Naive thymus-derived CD4-positive, alpha-beta T cell (primary cell): ENCODE measurements at regions not wholly inside any gene's neighbourhood (a gene's known extent, or its start where the extent isn't known, plus 50 kb on each side); places are given as distances from the start of the nearest gene placed in this dataset.
A peak's percentile ranks its signal among the peaks of the same experiment; 100 is the strongest.

Source experiments
- ATAC-seq: fragments of 150-1000 bp; cut with Tn5 transposase; 2 replicates; pipeline ENCODE4 v1.10.0; 2021; ENCODE audit warnings: mild to moderate bottlenecking, moderate library complexity
- CTCF ChIA-PET: fragments of 350-600 bp; sonication (Branson Sonifier 250); formaldehyde crosslinking; loops from one replicate; lab custom pipeline; 2021; ENCODE audit warnings: antibody characterized with exemption; lab: Charles Lee
- POLR2A ChIA-PET: fragments of 350-600 bp; sonication (Branson Sonifier 250); formaldehyde crosslinking; loops from one replicate; lab custom pipeline; 2021; ENCODE audit warnings: antibody characterized with exemption, inconsistent platforms; lab: Charles Lee
- DNase-seq, 9 donors: peaks; one replicate each; pipeline versions ENCODE4 v3.0.0 to v3.0.0-alpha.2; 2020 to 2022; ENCODE audit warnings: mixed read lengths in 1 of 9
- H3K27ac ChIP-seq: one replicate; pipeline ENCODE4 v1.7.0; 2013; ENCODE audit warnings: mild to moderate bottlenecking, low read depth, low read length, moderate library complexity
- H3K27me3 ChIP-seq, 2 donors: one replicate each; pipeline ENCODE4 v1.7.0; 2013; ENCODE audit warnings: low read length in 2 of 2, mild to moderate bottlenecking in 2 of 2, moderate library complexity in 2 of 2; ENCODE audit not compliant: control insufficient read depth in 2 of 2, insufficient read depth in 2 of 2
- H3K36me3 ChIP-seq, 3 experiments: 1 replicate in 2 of 3; 2 replicates in 1 of 3; pipeline ENCODE4 v1.7.0; 2013; ENCODE audit warnings: low read length in 3 of 3, mild to moderate bottlenecking in 3 of 3, moderate library complexity in 1 of 3; ENCODE audit not compliant: insufficient read depth in 3 of 3, control insufficient read depth in 2 of 3
- H3K4me1 ChIP-seq, 2 donors: one replicate each; pipeline ENCODE4 v1.7.0; 2013; ENCODE audit warnings: low read length in 2 of 2, mild to moderate bottlenecking in 2 of 2, moderate library complexity in 1 of 2; ENCODE audit not compliant: control insufficient read depth in 2 of 2, insufficient read depth in 2 of 2
- H3K4me3 ChIP-seq: 2 replicates; pipeline ENCODE4 v1.7.0; 2013; ENCODE audit warnings: mild to moderate bottlenecking, low read length
- H3K9me3 ChIP-seq, 3 experiments: 1 replicate in 2 of 3; 2 replicates in 1 of 3; pipeline ENCODE4 v1.7.0; 2013; ENCODE audit warnings: low read length in 3 of 3; ENCODE audit not compliant: control insufficient read depth in 2 of 3
- H3K27ac Mint-ChIP-seq, 9 donors: one replicate each; pipeline ENCODE4 v1.8.0; 2020 to 2022; ENCODE audit warnings: mixed read lengths in 9 of 9, mild to moderate bottlenecking in 8 of 9, moderate library complexity in 5 of 9, inconsistent platforms in 2 of 9
- H3K27me3 Mint-ChIP-seq, 5 donors: one replicate each; pipeline ENCODE4 v1.8.0; 2021 to 2022; ENCODE audit warnings: mixed read lengths in 5 of 5, mild to moderate bottlenecking in 1 of 5
- H3K36me3 Mint-ChIP-seq, 5 donors: one replicate each; pipeline ENCODE4 v1.8.0; 2020 to 2022; ENCODE audit warnings: mixed read lengths in 5 of 5, mild to moderate bottlenecking in 3 of 5, inconsistent platforms in 1 of 5
- H3K4me1 Mint-ChIP-seq, 7 donors: one replicate each; pipeline ENCODE4 v1.8.0; 2020 to 2022; ENCODE audit warnings: mixed read lengths in 7 of 7, mild to moderate bottlenecking in 3 of 7, inconsistent platforms in 1 of 7
- H3K4me3 Mint-ChIP-seq, 10 donors: one replicate each; pipeline ENCODE4 v1.8.0; 2020 to 2022; ENCODE audit warnings: mild to moderate bottlenecking in 10 of 10, mixed read lengths in 10 of 10, moderate library complexity in 6 of 10, inconsistent platforms in 2 of 10
- H3K9me3 Mint-ChIP-seq, 11 donors: one replicate each; pipeline ENCODE4 v1.8.0; 2020 to 2022; ENCODE audit warnings: mixed read lengths in 11 of 11, mild to moderate bottlenecking in 4 of 11, inconsistent platforms in 1 of 11, moderate library complexity in 1 of 11
- intact Hi-C, 2 donors: fragments of 100-400 bp; cut with micrococcal nuclease; formaldehyde crosslinking; loops; one replicate each; pipeline ENCODE4 v1.15.1; 2023

DNA sequence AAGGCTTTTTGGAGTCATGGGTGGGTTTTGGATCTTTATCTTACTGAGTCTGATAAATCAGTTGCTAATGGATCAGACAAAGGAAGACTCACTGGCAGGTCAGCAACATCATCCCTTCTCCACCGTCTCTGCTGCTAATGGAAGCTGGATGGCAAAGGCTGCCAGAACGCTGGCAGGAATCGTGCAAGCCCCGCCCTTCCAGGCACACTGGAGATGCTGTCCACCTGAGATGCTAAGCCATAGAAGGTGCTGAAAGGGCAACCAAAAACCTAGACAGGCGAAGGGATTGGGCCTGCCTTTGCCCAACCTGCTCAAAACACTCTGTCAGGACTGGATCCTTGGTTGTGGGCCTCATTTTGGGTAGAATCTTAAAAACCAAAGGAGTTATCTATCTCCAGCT, 139.5 kb upstream of the FSTL4 start:
- DNase-seq: no peak
- H3K4me1 Mint-ChIP-seq: peaks cover 0 to 4% (median 0%) of the 10 kb centered on the region in 7 donors
- H3K27me3 Mint-ChIP-seq: peaks cover 14 to 23% (median 22%) of the 10 kb centered on the region in 5 donors
- ChIA-PET CTCF (no interaction called here), POLR2A (no interaction called here)
- no peak overlapping the region for H3K27ac Mint-ChIP-seq
- ATAC-seq: no peak
- peaks cover 0 to 3% (median 0%) of the 10 kb centered on the region in 11 donors for H3K9me3 Mint-ChIP-seq
- no peaks in the 10 kb centered on the region for H3K36me3 ChIP-seq
- H3K36me3 Mint-ChIP-seq: no peaks in the 10 kb centered on the region
- intact Hi-C loops: no loop called here
- H3K4me3 Mint-ChIP-seq: no peak overlapping the region
- H3K4me3 ChIP-seq: no peak overlapping the region
- H3K27ac ChIP-seq: no peak overlapping the region
- H3K4me1 ChIP-seq: no peaks in the 10 kb centered on the region
- no peaks in the 10 kb centered on the region for H3K9me3 ChIP-seq
- H3K27me3 ChIP-seq: no peaks in the 10 kb centered on the region

GRCh38 chr5:133751421-133751820, 139.1 kb upstream of the FSTL4 start:
- POLR2A ChIA-PET: no interaction called here
- Histone ChIP-seq H3K4me3 (no peak overlapping the region), H3K4me1 (no peaks in the 10 kb centered on the region), H3K36me3 (no peaks in the 10 kb centered on the region), H3K27me3 (no peaks in the 10 kb centered on the region), H3K27ac (no peak overlapping the region), H3K9me3 (no peaks in the 10 kb centered on the region)
- H3K9me3 Mint-ChIP-seq: peaks cover 0 to 3% (median 0%) of the 10 kb centered on the region in 11 donors
- no peaks in the 10 kb centered on the region for H3K36me3 Mint-ChIP-seq
- peaks cover 0 to 4% (median 0%) of the 10 kb centered on the region in 7 donors for H3K4me1 Mint-ChIP-seq
- CTCF ChIA-PET: no interaction called here
- peaks cover 12 to 23% (median 18%) of the 10 kb centered on the region in 5 donors for H3K27me3 Mint-ChIP-seq
- no peak overlapping the region for H3K4me3 Mint-ChIP-seq
- DNase-seq (no peak), ATAC-seq (no peak)
- intact Hi-C loops: no loop called here
- H3K27ac Mint-ChIP-seq: peak overlapping the region in 1 of 9 donors; percentile 13

- peaks cover 0 to 3% (median 0%) of the 10 kb centered on the region in 11 donors for H3K9me3 Mint-ChIP-seq
- no peak overlapping the region for H3K4me3 Mint-ChIP-seq
- Histone ChIP-seq H3K36me3 (no peaks in the 10 kb centered on the region), H3K27ac (no peak overlapping the region), H3K27me3 (no peaks in the 10 kb centered on the region), H3K9me3 (no peaks in the 10 kb centered on the region), H3K4me1 (no peaks in the 10 kb centered on the region), H3K4me3 (no peak overlapping the region)
- POLR2A ChIA-PET: no interaction called here
- ATAC-seq: no peak
- intact Hi-C loops: no loop called here
- peaks cover 0 to 4% (median 0%) of the 10 kb centered on the region in 7 donors for H3K4me1 Mint-ChIP-seq
- H3K36me3 Mint-ChIP-seq: no peaks in the 10 kb centered on the region
- peaks cover 9 to 20% (median 14%) of the 10 kb centered on the region in 5 donors for H3K27me3 Mint-ChIP-seq
- CTCF ChIA-PET: no interaction called here
- DNase-seq: no peak
- H3K27ac Mint-ChIP-seq: no peak overlapping the region
Observed at GRCh38 chr5:133750856-133751255, 138.5 kb upstream of the FSTL4 start.

DNA sequence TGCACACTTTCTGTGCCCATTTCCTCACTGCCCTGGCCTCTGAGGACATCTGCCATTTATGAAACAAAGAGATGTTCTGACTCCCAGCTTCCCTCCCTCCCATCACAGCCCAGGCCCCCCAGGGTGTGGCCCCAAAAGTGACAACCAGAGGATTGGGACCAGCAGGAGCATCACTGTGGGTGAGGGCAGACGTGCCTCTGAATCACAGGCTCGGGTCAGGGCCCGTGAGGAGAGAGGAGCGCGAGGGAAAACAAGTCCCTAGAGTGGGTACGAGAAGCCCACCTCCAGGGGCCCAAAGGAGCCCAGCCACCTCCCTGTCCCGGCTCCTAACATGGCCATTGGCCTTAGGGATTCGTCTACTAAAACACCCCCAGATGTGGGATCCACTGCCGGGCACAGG, 138.0 kb upstream of the FSTL4 start:
- Histone ChIP-seq H3K27ac (no peak overlapping the region), H3K27me3 (no peaks in the 10 kb centered on the region), H3K4me1 (no peaks in the 10 kb centered on the region), H3K4me3 (no peak overlapping the region), H3K36me3 (no peaks in the 10 kb centered on the region), H3K9me3 (no peaks in the 10 kb centered on the region)
- peaks cover 0 to 3% (median 0%) of the 10 kb centered on the region in 11 donors for H3K9me3 Mint-ChIP-seq
- DNase-seq (no peak), ATAC-seq (no peak)
- no peak overlapping the region for H3K4me3 Mint-ChIP-seq
- H3K36me3 Mint-ChIP-seq: no peaks in the 10 kb centered on the region
- intact Hi-C loops: no loop called here
- H3K4me1 Mint-ChIP-seq: peaks cover 0 to 4% (median 0%) of the 10 kb centered on the region in 7 donors
- POLR2A ChIA-PET: no interaction called here
- H3K27me3 Mint-ChIP-seq: peaks cover 4 to 15% (median 9%) of the 10 kb centered on the region in 5 donors
- CTCF ChIA-PET: no interaction called here
- no peak overlapping the region for H3K27ac Mint-ChIP-seq

DNA sequence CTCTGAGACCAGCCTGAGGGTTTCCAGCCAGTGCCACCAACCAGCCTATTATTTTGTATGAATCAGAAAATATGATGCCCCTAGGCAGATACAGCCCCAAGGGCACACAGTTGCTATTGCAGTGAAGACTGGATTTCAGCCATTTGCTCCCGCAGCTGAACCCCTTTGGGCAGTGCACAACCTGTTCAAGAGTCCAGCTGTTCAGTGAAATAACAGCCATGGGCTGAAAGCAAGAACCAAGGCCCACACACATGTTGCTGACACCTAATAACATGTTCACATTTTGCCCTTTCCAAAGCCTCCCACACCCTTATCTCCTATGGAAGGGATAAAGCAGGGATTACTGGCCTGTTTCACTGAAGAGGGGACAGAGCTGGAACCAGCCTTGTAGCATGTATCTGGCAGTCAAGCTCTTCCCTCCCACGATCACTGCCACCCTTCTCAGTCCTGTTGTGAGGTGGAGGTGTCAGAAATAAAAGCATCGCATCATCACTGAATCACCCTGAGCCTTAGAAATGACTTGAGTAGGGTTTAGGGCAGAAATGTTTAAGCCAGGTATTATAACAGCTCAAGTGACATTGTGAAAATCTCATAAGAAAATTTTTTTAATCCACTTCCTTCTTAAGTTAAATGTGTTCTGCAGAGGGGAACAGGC, 137.1 kb upstream of the FSTL4 start:
- Mint-ChIP-seq H3K27ac (no peak overlapping the region), H3K9me3 (peaks cover 0 to 2% (median 0%) of the 10 kb centered on the region in 11 donors), H3K4me3 (no peak overlapping the region), H3K4me1 (no peaks in the 10 kb centered on the region), H3K36me3 (no peaks in the 10 kb centered on the region), H3K27me3 (peaks cover 0 to 6% (median 4%) of the 10 kb centered on the region in 5 donors)
- no peaks in the 10 kb centered on the region for H3K4me1 ChIP-seq
- ChIA-PET POLR2A (no interaction called here), CTCF (no interaction called here)
- H3K27me3 ChIP-seq: no peaks in the 10 kb centered on the region
- H3K9me3 ChIP-seq: no peaks in the 10 kb centered on the region
- H3K4me3 ChIP-seq: no peak overlapping the region
- ATAC-seq (no peak), DNase-seq (no peak)
- H3K36me3 ChIP-seq: no peaks in the 10 kb centered on the region
- H3K27ac ChIP-seq: no peak overlapping the region
- intact Hi-C loops: no loop called here

GRCh38 chr5:133746834-133747233, 134.5 kb upstream of the FSTL4 start:
- intact Hi-C loops: no loop called here
- H3K4me3 ChIP-seq: no peak overlapping the region
- Mint-ChIP-seq H3K4me1 (no peaks in the 10 kb centered on the region), H3K4me3 (no peak overlapping the region), H3K27me3 (peaks cover 0 to 14% (median 4%) of the 10 kb centered on the region in 5 donors), H3K36me3 (no peaks in the 10 kb centered on the region), H3K27ac (no peak overlapping the region), H3K9me3 (peaks cover 0 to 2% (median 0%) of the 10 kb centered on the region in 11 donors)
- H3K27me3 ChIP-seq: no peaks in the 10 kb centered on the region
- no peaks in the 10 kb centered on the region for H3K9me3 ChIP-seq
- ChIA-PET CTCF (no interaction called here), POLR2A (no interaction called here)
- no peak for ATAC-seq
- no peaks in the 10 kb centered on the region for H3K4me1 ChIP-seq
- no peak for DNase-seq
- H3K27ac ChIP-seq: no peak overlapping the region
- no peaks in the 10 kb centered on the region for H3K36me3 ChIP-seq

GRCh38 chr5:133744960-133745308, 132.6 kb upstream of the FSTL4 start:
- Histone ChIP-seq H3K36me3 (no peaks in the 10 kb centered on the region), H3K9me3 (no peaks in the 10 kb centered on the region), H3K27ac (no peak overlapping the region), H3K27me3 (no peaks in the 10 kb centered on the region), H3K4me3 (no peak overlapping the region), H3K4me1 (no peaks in the 10 kb centered on the region)
- H3K36me3 Mint-ChIP-seq: no peaks in the 10 kb centered on the region
- intact Hi-C loops: no loop called here
- DNase-seq (no peak), ATAC-seq (no peak)
- no peaks in the 10 kb centered on the region for H3K4me1 Mint-ChIP-seq
- peaks cover 0 to 3% (median 0%) of the 10 kb centered on the region in 11 donors for H3K9me3 Mint-ChIP-seq
- ChIA-PET POLR2A (no interaction called here), CTCF (no interaction called here)
- H3K27me3 Mint-ChIP-seq: peaks cover 0 to 20% (median 14%) of the 10 kb centered on the region in 5 donors
- no peak overlapping the region for H3K4me3 Mint-ChIP-seq
- H3K27ac Mint-ChIP-seq: no peak overlapping the region
